SK-N-SH treated with all-trans-retinoic acid at 6 μM for 48 hours (cell line): ENCODE measurements at regions not wholly inside any gene's neighbourhood (a gene's known extent, or its start where the extent isn't known, plus 50 kb on each side); places are given as distances from the start of the nearest gene placed in this dataset.

Experiments
- ARNTL ChIP-seq: fragments of 450-650 bp; formaldehyde crosslinking; IDR thresholded peaks from 2 replicates; pipeline ENCODE4 v1.5.0; 2020; ENCODE audit warnings: low read depth, mild to moderate bottlenecking, moderate library complexity, borderline replicate concordance
- BACH2 ChIP-seq: fragments of 250-450 bp; sonication (Bioruptor Pico); IDR thresholded peaks from 2 replicates; pipeline ENCODE4 v1.9.0; 2021; ENCODE audit warnings: mild to moderate bottlenecking, borderline replicate concordance
- GLIS3 ChIP-seq: fragments of 250-450 bp; sonication (Bioruptor Pico); IDR thresholded peaks from 2 replicates; pipeline ENCODE4 v1.5.0; 2020; ENCODE audit warnings: mild to moderate bottlenecking, moderate library complexity
- PPARA ChIP-seq: fragments of 250-450 bp; sonication (Bioruptor Pico); IDR thresholded peaks from 2 replicates; pipeline ENCODE4 v1.5.0; 2020; ENCODE audit warnings: mild to moderate bottlenecking, borderline replicate concordance
- SNAI2 ChIP-seq: fragments of 250-450 bp; sonication (Bioruptor Pico); IDR thresholded peaks from 2 replicates; pipeline ENCODE4 v1.5.0; 2020; ENCODE audit warnings: mild to moderate bottlenecking, moderate library complexity
- TOX ChIP-seq: fragments of 250-450 bp; sonication (Bioruptor Pico); IDR thresholded peaks from 2 replicates; pipeline ENCODE4 v1.8.0; 2021; ENCODE audit warnings: mild to moderate bottlenecking, moderate library complexity, borderline replicate concordance
- ZFP30 ChIP-seq: fragments of 450-650 bp; formaldehyde crosslinking; IDR thresholded peaks from 2 replicates; pipeline ENCODE4 v1.5.0; 2022; ENCODE audit warnings: mild to moderate bottlenecking, moderate library complexity
- ZNF70 ChIP-seq: fragments of 450-650 bp; formaldehyde crosslinking; IDR thresholded peaks from 2 replicates; pipeline ENCODE4 v1.5.0; 2020; ENCODE audit warnings: mild to moderate bottlenecking, moderate library complexity
- TF ChIP-seq, protein P1 (sequence below): fragments of 250-450 bp; sonication (Bioruptor Pico); IDR thresholded peaks from 2 replicates; pipeline ENCODE4 v1.8.0; 2021; ENCODE audit warnings: low read depth, mild to moderate bottlenecking, moderate library complexity, borderline replicate concordance

DNA sequence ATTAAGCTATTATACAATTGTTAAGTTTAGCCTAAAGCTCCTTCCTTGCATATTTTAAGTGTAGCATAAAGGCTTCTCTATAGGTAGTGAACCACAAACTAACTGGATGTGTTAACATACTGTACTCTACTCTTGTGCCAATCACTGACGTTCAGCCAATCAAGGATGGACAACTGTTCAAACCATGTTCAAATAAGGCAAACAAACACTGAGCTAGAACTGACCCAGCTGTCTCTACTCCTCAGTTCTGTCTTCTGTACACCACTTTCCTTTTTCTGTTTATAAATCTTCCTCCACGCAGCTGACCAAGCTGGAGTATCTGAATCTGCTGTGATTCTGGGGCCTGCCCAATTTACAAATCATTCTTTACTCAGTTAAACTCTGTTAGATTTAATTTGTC lies 188.7 kb upstream of the MBL2 start:
- no peak for TF ChIP-seq ZNF70
- TF ChIP-seq SNAI2 (CRISPR knock-in tag) = no peak
- no peak for TF ChIP-seq ZFP30 (CRISPR knock-in tag)
- no peak for TF ChIP-seq TOX (CRISPR knock-in tag)
- no peak for TF ChIP-seq ARNTL (CRISPR knock-in tag)
- no peak for TF ChIP-seq BACH2 (CRISPR knock-in tag)
- no peak for TF ChIP-seq PPARA
- TF ChIP-seq, protein P1, sequence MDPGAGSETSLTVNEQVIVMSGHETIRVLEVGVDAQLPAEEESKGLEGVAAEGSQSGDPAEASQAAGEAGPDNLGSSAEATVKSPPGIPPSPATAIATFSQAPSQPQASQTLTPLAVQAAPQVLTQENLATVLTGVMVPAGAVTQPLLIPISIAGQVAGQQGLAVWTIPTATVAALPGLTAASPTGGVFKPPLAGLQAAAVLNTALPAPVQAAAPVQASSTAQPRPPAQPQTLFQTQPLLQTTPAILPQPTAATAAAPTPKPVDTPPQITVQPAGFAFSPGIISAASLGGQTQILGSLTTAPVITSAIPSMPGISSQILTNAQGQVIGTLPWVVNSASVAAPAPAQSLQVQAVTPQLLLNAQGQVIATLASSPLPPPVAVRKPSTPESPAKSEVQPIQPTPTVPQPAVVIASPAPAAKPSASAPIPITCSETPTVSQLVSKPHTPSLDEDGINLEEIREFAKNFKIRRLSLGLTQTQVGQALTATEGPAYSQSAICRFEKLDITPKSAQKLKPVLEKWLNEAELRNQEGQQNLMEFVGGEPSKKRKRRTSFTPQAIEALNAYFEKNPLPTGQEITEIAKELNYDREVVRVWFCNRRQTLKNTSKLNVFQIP (CRISPR knock-in tag) = no peak
- TF ChIP-seq GLIS3 (CRISPR knock-in tag) = no peak
